ENCODE measurements at regions not wholly inside any gene's neighbourhood (a gene's known extent, or its start where the extent isn't known, plus 50 kb on each side); places are given as distances from the start of the nearest gene placed in this dataset.

DNA sequence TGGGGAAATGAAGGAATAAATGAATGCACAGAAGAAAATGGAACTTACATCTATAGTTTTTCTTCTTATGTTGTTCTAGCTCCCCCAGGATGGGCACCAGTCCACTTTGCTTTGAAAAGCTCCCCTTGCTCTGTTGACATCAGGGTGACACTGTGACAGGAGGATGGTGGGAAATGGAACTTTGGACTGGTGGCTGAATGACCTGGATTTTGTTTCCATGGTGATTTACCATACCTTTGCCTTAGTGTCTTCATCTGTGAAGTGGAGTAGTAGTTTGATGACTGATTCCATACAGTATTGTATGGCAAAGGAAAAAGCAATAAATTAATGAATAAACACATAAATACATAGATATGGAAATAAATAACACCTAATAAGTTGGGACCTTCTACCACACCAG, 294.7 kb downstream of the KIF4B start:
- no peaks in the 10 kb centered on the region for H3K9me3 Mint-ChIP-seq
- Histone ChIP-seq H3K27ac (ENCODE audit: low read depth in 1 of 2, low read length in 2 of 2) (no peak overlapping the region), H3K4me3 (ENCODE audit: low read length) (no peak overlapping the region), H3K9me3 (ENCODE audit: control insufficient read depth in 1 of 2, insufficient read depth in 1 of 2, low read length in 2 of 2) (no peaks in the 10 kb centered on the region), H3K27me3 (ENCODE audit: control insufficient read depth in 1 of 2, insufficient read depth in 2 of 2, low read length in 2 of 2) (no peaks in the 10 kb centered on the region), H3K4me1 (ENCODE audit: insufficient read depth, low read length) (no peaks in the 10 kb centered on the region), H3K36me3 (ENCODE audit: insufficient read depth, low read length) (no peaks in the 10 kb centered on the region)
- no peaks in the 10 kb centered on the region for H3K4me1 Mint-ChIP-seq (ENCODE audit: low read depth)
- intact Hi-C loops (cut with DNase I, micrococcal nuclease), result no loop called here
- H3K27ac Mint-ChIP-seq, result no peak overlapping the region
- no peak overlapping the region for H3K4me3 Mint-ChIP-seq
- no peaks in the 10 kb centered on the region for H3K36me3 Mint-ChIP-seq (ENCODE audit: low read depth)
- no peak for DNase-seq
- POLR2A ChIA-PET, result no interaction called here
- TF ChIP-seq, protein P1, sequence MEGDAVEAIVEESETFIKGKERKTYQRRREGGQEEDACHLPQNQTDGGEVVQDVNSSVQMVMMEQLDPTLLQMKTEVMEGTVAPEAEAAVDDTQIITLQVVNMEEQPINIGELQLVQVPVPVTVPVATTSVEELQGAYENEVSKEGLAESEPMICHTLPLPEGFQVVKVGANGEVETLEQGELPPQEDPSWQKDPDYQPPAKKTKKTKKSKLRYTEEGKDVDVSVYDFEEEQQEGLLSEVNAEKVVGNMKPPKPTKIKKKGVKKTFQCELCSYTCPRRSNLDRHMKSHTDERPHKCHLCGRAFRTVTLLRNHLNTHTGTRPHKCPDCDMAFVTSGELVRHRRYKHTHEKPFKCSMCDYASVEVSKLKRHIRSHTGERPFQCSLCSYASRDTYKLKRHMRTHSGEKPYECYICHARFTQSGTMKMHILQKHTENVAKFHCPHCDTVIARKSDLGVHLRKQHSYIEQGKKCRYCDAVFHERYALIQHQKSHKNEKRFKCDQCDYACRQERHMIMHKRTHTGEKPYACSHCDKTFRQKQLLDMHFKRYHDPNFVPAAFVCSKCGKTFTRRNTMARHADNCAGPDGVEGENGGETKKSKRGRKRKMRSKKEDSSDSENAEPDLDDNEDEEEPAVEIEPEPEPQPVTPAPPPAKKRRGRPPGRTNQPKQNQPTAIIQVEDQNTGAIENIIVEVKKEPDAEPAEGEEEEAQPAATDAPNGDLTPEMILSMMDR (IDR thresholded peaks at IDR 0.05), result no peak
- H3K27me3 Mint-ChIP-seq, result no peaks in the 10 kb centered on the region
- no peak for ATAC-seq (ENCODE audit: poor library complexity)
- CTCF ChIA-PET, result no interaction called here

DNA sequence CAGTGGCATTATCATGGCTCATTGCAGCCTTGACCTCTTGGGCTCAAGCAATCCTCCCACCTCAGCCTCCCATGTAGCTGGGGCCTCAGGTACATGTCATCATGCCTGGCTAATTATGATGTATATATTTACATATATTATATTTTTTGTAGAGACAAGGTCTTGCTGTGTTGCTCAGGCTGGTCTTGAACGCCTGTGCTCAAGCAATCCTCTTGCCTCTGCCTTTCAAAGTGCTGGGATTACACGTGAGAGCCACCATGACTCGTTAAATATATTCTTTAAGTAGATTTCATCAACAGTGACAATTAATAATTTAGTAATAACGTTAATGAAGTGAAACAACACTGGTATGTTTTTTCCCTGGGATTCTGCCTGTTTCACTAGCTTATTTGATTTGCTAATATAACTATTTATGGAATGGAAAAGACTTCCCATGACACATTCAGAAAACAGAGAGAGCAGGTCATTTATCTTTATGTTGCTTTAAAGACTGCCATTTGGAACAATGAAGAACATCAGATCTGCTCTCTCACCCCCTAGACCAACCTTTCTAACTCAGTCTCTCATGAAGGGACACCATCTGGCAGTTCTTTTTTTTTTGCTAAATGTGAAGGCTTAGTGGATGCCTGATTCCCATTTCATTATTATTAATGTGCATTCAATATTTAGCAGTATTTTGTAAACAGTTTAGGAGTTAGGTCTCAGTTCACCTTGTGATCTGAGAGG, 295.6 kb downstream of the KIF4B start:
- H3K27ac ChIP-seq (ENCODE audit: low read depth in 1 of 2, low read length in 2 of 2), result no peak overlapping the region
- ATAC-seq (ENCODE audit: poor library complexity) (no peak), DNase-seq (no peak)
- Mint-ChIP-seq H3K9me3 (peaks cover 3% of the 10 kb centered on the region), H3K4me1 (ENCODE audit: low read depth) (no peaks in the 10 kb centered on the region), H3K27me3 (no peaks in the 10 kb centered on the region), H3K27ac (no peak overlapping the region), H3K4me3 (no peak overlapping the region), H3K36me3 (ENCODE audit: low read depth) (no peaks in the 10 kb centered on the region)
- H3K4me3 ChIP-seq (ENCODE audit: low read length), result no peak overlapping the region
- no peaks in the 10 kb centered on the region for H3K36me3 ChIP-seq (ENCODE audit: insufficient read depth, low read length)
- no peaks in the 10 kb centered on the region for H3K9me3 ChIP-seq (ENCODE audit: control insufficient read depth in 1 of 2, insufficient read depth in 1 of 2, low read length in 2 of 2)
- no peaks in the 10 kb centered on the region for H3K27me3 ChIP-seq (ENCODE audit: control insufficient read depth in 1 of 2, insufficient read depth in 2 of 2, low read length in 2 of 2)
- no peaks in the 10 kb centered on the region for H3K4me1 ChIP-seq (ENCODE audit: insufficient read depth, low read length)
- intact Hi-C loops (cut with DNase I, micrococcal nuclease), result no loop called here
- TF ChIP-seq, protein P1 (IDR thresholded peaks at IDR 0.05), result no peak
- ChIA-PET CTCF (no interaction called here), POLR2A (no interaction called here)

DNA sequence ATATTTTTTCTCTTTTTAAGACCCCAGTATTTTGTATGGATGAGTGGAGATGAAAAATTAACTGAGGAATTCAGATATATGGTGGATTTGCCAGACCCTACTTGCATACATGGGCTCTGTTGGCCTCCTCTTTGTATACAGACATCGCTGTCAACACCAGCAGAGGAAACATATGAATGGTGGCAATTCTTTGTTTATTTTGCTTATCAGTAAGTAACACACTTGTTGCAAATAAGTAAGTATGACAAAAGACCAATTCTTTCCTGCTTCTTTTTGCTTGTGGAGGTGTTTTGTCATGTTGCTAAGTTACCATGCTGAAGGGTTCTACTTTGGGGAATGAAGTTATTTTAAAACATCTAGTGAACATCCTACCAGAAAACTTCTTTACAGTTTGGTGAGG, 298.2 kb downstream of the KIF4B start:
- POLR2A ChIA-PET, result no interaction called here

More for the DNA sequence above, 298.2 kb downstream of the KIF4B start:
- Histone ChIP-seq H3K27ac (ENCODE audit: low read depth in 1 of 2, low read length in 2 of 2) (no peak overlapping the region), H3K27me3 (ENCODE audit: control insufficient read depth in 1 of 2, insufficient read depth in 2 of 2, low read length in 2 of 2) (no peaks in the 10 kb centered on the region), H3K4me3 (ENCODE audit: low read length) (no peak overlapping the region), H3K36me3 (ENCODE audit: insufficient read depth, low read length) (no peaks in the 10 kb centered on the region), H3K9me3 (ENCODE audit: control insufficient read depth in 1 of 2, insufficient read depth in 1 of 2, low read length in 2 of 2) (no peaks in the 10 kb centered on the region), H3K4me1 (ENCODE audit: insufficient read depth, low read length) (no peaks in the 10 kb centered on the region)
- H3K4me1 Mint-ChIP-seq (ENCODE audit: low read depth), result no peaks in the 10 kb centered on the region
- intact Hi-C loops (cut with DNase I, micrococcal nuclease), result no loop called here
- TF ChIP-seq, protein P1 (IDR thresholded peaks at IDR 0.05), result no peak
- H3K9me3 Mint-ChIP-seq, result peaks cover 3% of the 10 kb centered on the region
- CTCF ChIA-PET, result no interaction called here
- no peak overlapping the region for H3K4me3 Mint-ChIP-seq
- DNase-seq (no peak), ATAC-seq (ENCODE audit: poor library complexity) (no peak)
- no peaks in the 10 kb centered on the region for H3K36me3 Mint-ChIP-seq (ENCODE audit: low read depth)
- no peaks in the 10 kb centered on the region for H3K27me3 Mint-ChIP-seq
- H3K27ac Mint-ChIP-seq, result no peak overlapping the region
